Central memory CD8-positive, alpha-beta T cell (primary cell): ENCODE measurements at regions not wholly inside any gene's neighbourhood (a gene's known extent, or its start where the extent isn't known, plus 50 kb on each side); places are given as distances from the start of the nearest gene placed in this dataset.

Experiments used
- ATAC-seq: fragments of 150-1000 bp; cut with Tn5 transposase; replicated peaks from 2 replicates; pipeline ENCODE4 v1.10.0; 2022; ENCODE audit warnings: mild to moderate bottlenecking, moderate FRiP score, moderate number of reproducible peaks; ENCODE audit not compliant: poor library complexity, severe bottlenecking; ENCODE audit errors: extremely low read depth
- DNase-seq, 2 donors: peaks; one replicate each; pipeline ENCODE4 v3.0.0; 2021; ENCODE audit warnings: low spot score in 2 of 2
- H3K27ac Mint-ChIP-seq: one replicate; pipeline ENCODE4 v1.8.0; 2022; ENCODE audit warnings: low read depth, mild to moderate bottlenecking, moderate library complexity, mixed read lengths
- H3K27me3 Mint-ChIP-seq: one replicate; pipeline ENCODE4 v1.8.0; 2022; ENCODE audit warnings: mixed read lengths
- H3K36me3 Mint-ChIP-seq: one replicate; pipeline ENCODE4 v1.8.0; 2022; ENCODE audit warnings: mild to moderate bottlenecking, moderate library complexity, mixed read lengths; ENCODE audit not compliant: insufficient read depth
- H3K4me1 Mint-ChIP-seq: one replicate; pipeline ENCODE4 v1.8.0; 2022; ENCODE audit warnings: mixed read lengths
- H3K4me3 Mint-ChIP-seq: one replicate; pipeline ENCODE4 v1.8.0; 2022; ENCODE audit warnings: mild to moderate bottlenecking, moderate library complexity, mixed read lengths
- H3K9me3 Mint-ChIP-seq: one replicate; pipeline ENCODE4 v1.8.0; 2022; ENCODE audit warnings: mixed read lengths

DNA sequence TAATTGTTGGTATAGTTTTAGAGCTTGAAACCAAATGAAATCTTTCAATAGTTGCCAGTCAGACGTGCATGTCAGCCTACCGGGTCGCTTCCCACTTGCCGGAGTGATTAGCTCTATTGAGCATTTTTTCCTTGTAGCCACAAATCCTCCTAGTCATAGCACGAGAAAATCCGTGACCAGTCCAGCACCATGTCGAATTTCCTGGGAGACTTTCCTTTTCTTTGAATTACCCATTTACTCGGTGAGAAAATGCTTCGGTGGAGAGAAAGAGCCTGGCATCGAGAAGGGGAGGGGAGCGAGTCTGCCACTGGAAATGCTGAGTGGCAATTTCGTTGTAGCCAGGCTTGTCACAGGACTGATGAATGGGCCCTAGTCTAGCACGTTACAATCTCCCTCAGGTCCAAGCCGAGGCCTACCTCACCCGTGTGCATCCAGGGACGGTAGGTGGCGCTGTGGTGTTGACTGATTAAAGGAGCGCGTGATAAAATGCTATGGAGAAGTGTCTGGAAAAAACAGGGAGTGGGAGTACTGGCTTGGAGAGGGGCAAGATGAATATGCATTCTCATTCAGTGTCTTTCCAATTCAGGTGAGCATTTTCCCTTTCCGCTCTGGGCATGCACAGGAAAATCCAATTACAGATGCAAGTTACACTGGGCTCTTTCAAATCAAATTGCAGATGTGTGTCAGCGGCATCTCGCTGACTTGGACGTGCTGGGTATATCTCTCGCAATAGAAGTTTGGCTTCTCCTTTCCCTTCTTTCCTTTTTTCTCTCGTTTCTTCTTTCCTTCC is 238.8 kb downstream of the EDEM1 start:
- H3K9me3 Mint-ChIP-seq: no peaks in the 10 kb centered on the region
- H3K36me3 Mint-ChIP-seq: no peaks in the 10 kb centered on the region
- no peaks in the 10 kb centered on the region for H3K27me3 Mint-ChIP-seq
- no peaks in the 10 kb centered on the region for H3K4me1 Mint-ChIP-seq
- no peak overlapping the region for H3K4me3 Mint-ChIP-seq
- DNase-seq (peak in 1 of 2 donors; percentile 23), ATAC-seq (peak; percentile 47)
- H3K27ac Mint-ChIP-seq: no peak overlapping the region

- no peak for DNase-seq
- no peaks in the 10 kb centered on the region for H3K4me1 Mint-ChIP-seq
- no peak overlapping the region for H3K4me3 Mint-ChIP-seq
- no peak for ATAC-seq
- no peak overlapping the region for H3K27ac Mint-ChIP-seq
- no peaks in the 10 kb centered on the region for H3K36me3 Mint-ChIP-seq
- no peaks in the 10 kb centered on the region for H3K9me3 Mint-ChIP-seq
- no peaks in the 10 kb centered on the region for H3K27me3 Mint-ChIP-seq
Observed at GRCh38 chr3:5427021-5427420, 239.5 kb downstream of the EDEM1 start.

DNA sequence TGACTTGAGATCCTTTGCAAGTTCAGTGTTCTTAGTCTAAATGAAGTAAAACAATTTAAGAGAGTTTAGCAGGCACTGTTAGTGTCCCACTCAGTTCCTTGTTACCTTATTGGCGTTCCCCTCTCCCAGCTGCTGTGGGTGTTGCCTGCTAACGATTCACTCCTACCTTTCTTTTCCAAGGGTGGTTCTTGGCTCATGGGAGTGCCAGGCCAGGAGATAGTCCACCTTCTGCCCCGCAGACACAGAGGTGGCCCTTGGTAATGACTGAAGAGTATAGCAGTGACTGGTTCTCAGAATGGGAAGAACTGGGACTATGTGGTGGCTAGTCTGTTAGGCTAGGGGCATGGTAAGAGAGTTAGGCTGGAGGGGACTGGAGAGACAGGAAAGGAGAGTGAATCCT is 240.4 kb downstream of the EDEM1 start:
- DNase-seq (no peak), ATAC-seq (no peak)
- Mint-ChIP-seq H3K27me3 (no peaks in the 10 kb centered on the region), H3K9me3 (no peaks in the 10 kb centered on the region), H3K36me3 (no peaks in the 10 kb centered on the region), H3K27ac (no peak overlapping the region), H3K4me3 (no peak overlapping the region), H3K4me1 (no peaks in the 10 kb centered on the region)

DNA sequence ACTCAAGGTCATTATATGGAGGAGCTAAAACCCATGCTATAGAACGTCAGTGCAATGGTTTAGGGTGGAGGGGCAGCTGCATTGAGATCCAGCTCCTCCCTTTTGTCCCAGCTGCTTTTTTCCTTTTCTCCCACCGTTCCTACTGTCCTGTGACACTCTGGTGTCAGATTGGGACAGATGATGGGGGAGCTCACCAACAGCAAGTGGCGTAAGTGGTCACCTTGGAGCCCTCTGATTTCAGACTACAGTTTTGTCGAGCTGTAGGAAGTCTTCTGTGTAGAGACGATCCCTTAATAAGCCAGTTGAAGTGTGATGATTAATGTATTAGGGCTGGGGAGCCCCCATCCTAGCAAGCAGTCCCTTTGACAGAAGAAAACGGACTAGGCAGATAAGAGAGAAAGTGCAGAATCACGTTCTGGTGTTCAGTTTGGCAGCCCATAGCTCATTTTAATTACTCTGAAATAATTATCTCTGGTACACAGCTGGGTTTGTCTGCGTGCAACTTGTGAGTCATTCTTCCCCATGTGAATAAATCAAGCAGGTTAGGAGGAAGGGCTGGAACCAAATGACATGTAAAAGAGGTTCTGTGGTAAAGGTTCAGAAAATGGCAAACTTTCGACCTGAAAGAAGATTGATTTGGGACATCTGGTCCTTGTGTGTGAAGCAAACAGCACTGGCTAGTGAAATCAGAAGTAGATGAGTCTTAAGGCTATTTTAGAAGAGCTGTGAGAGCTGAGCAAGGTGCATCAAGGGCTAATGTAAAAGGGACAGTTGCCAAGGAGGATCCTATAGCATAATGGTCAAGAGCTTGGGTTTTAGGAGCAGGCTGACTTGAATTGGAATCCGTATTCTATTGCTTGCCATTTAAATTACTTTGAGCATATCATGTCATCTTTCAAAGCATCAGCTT is 241.4 kb downstream of the EDEM1 start:
- Mint-ChIP-seq H3K9me3 (no peaks in the 10 kb centered on the region), H3K27ac (no peak overlapping the region), H3K27me3 (no peaks in the 10 kb centered on the region), H3K36me3 (no peaks in the 10 kb centered on the region), H3K4me1 (no peaks in the 10 kb centered on the region), H3K4me3 (no peak overlapping the region)
- DNase-seq (no peak), ATAC-seq (no peak)

- H3K27ac Mint-ChIP-seq: no peak overlapping the region
- H3K4me3 Mint-ChIP-seq: no peak overlapping the region
- ATAC-seq: no peak
- H3K27me3 Mint-ChIP-seq: no peaks in the 10 kb centered on the region
- H3K4me1 Mint-ChIP-seq: no peaks in the 10 kb centered on the region
- H3K9me3 Mint-ChIP-seq: no peaks in the 10 kb centered on the region
- H3K36me3 Mint-ChIP-seq: no peaks in the 10 kb centered on the region
- DNase-seq: no peak
Observed at GRCh38 chr3:5429517-5429890, 242.0 kb downstream of the EDEM1 start.

DNA sequence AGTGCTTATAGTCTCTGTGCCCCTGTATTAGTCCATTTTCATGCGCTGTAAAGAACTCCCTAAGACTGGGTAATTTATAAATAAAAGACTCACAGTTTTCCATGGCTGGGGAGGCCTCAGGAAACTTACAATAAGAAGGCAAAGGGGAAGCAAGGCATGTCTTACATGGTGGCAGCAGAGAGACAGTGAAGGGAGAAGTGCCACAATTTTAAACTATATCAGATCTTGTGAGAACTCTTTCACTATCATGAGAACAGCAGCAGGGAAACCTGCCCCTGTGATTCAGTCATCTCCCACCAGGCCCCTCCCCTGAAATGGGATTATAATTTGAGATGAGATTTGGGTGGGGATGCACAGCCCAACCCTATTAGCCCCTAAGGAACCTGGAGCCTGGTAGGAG is 243.2 kb downstream of the EDEM1 start:
- H3K4me1 Mint-ChIP-seq: no peaks in the 10 kb centered on the region
- no peaks in the 10 kb centered on the region for H3K9me3 Mint-ChIP-seq
- DNase-seq: no peak
- no peak overlapping the region for H3K4me3 Mint-ChIP-seq
- H3K27ac Mint-ChIP-seq: no peak overlapping the region
- ATAC-seq: no peak
- H3K27me3 Mint-ChIP-seq: no peaks in the 10 kb centered on the region
- H3K36me3 Mint-ChIP-seq: no peaks in the 10 kb centered on the region

GRCh38 chr3:5431146-5431545 is 243.6 kb downstream of the EDEM1 start:
- Mint-ChIP-seq H3K9me3 (no peaks in the 10 kb centered on the region), H3K4me1 (no peaks in the 10 kb centered on the region), H3K27ac (no peak overlapping the region), H3K27me3 (no peaks in the 10 kb centered on the region), H3K36me3 (no peaks in the 10 kb centered on the region), H3K4me3 (no peak overlapping the region)
- DNase-seq: no peak
- no peak for ATAC-seq

DNA sequence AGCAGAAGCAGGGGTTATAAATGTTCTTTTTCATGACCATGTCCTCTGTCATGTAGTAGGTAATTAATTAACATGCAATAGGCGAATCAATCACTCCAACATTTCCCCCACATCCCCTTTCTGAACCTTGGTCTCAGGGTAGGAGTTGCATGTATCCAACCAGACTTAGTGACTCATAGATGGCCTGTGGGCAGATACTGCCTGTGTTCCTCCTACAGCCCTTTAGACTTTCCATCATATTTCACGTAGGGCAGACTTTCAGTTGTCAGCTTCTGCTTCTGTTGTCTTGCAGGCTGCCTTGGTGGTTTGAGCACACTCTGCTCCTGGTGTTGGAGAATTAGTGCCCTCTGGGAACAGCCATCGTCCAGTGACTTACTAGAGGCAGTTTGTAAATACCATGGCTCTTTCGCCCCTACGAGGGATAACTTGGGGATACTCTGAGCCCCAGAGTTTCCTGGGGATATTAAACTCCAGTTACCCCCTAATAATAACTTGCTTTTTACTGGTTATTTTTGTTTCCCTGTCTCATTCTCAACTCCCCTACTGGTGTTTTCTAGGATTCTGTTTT is 244.4 kb downstream of the EDEM1 start:
- no peaks in the 10 kb centered on the region for H3K27me3 Mint-ChIP-seq
- no peaks in the 10 kb centered on the region for H3K36me3 Mint-ChIP-seq
- no peak for ATAC-seq
- no peaks in the 10 kb centered on the region for H3K4me1 Mint-ChIP-seq
- no peak for DNase-seq
- H3K9me3 Mint-ChIP-seq: no peaks in the 10 kb centered on the region
- no peak overlapping the region for H3K4me3 Mint-ChIP-seq
- H3K27ac Mint-ChIP-seq: no peak overlapping the region

DNA sequence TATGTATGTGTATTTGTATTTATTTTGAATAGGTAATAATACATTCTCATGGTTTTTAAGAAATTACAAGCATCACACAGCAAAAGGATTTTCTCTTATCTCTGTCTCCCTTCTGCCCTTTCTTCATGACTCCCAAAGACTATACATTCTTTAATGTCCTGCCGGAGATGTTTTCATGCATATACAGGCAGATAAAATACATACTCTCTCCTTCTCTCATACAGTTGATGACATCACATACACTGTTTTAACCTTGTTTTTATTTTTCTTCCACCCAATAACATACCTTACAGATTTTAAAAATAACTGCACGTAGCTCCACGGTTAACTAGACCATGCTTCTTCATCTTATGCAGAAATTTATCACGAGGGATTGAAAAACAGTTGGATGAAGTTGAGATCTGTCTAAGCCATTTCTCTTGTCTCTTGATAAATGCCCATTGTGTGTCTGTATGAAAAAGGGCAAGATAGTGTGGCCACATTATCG is 249.8 kb downstream of the EDEM1 start:
- peaks cover 22% of the 10 kb centered on the region for H3K27me3 Mint-ChIP-seq

GRCh38 chr3:5437783-5438323 is 250.3 kb downstream of the EDEM1 start:
- ATAC-seq: no peak
- Mint-ChIP-seq H3K27ac (no peak overlapping the region), H3K4me3 (no peak overlapping the region), H3K27me3 (peaks cover 22% of the 10 kb centered on the region), H3K9me3 (no peaks in the 10 kb centered on the region), H3K4me1 (no peaks in the 10 kb centered on the region), H3K36me3 (no peaks in the 10 kb centered on the region)
- no peak for DNase-seq

More for the DNA sequence above, 249.8 kb downstream of the EDEM1 start:
- Mint-ChIP-seq H3K36me3 (no peaks in the 10 kb centered on the region), H3K4me3 (no peak overlapping the region), H3K4me1 (no peaks in the 10 kb centered on the region), H3K9me3 (no peaks in the 10 kb centered on the region), H3K27ac (no peak overlapping the region)
- DNase-seq: no peak
- no peak for ATAC-seq

- no peak overlapping the region for H3K27ac Mint-ChIP-seq
- peaks cover 22% of the 10 kb centered on the region for H3K27me3 Mint-ChIP-seq
- no peaks in the 10 kb centered on the region for H3K9me3 Mint-ChIP-seq
- DNase-seq: no peak
- no peaks in the 10 kb centered on the region for H3K36me3 Mint-ChIP-seq
- no peak for ATAC-seq
- no peaks in the 10 kb centered on the region for H3K4me1 Mint-ChIP-seq
- H3K4me3 Mint-ChIP-seq: no peak overlapping the region
Observed at GRCh38 chr3:5441401-5441800, 253.9 kb downstream of the EDEM1 start.

DNA sequence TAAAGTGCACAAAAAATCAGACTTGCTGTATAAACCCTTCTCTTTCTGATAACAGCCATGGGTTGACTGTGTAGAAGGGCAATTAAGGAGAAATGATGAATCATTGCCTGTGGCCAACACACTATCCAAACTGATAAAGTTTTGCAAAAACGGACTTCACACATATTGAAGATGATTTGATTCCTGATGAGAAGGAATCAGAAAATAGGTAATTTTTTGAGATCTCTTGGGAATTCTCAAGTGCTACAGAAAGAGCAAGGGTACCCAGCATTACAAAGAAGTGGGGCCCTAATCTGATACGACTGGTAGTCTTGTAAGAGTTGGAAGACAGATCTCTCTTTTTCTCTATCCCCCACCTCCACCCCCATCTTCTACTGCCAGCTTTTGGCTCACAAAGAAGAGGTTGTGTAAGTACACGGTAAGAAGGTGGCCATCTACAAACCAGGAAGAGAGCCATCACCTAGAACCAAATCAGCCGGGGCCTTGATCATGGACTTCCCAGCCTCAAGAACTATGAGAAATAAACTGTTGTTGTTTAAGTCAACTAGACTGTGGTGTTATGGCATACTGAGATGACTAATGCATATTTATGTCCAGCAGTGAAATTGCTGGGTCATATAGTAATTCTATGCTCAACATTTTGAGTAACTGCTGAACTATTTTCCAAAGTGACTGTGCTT is 254.7 kb downstream of the EDEM1 start:
- Mint-ChIP-seq H3K9me3 (no peaks in the 10 kb centered on the region), H3K27ac (no peak overlapping the region), H3K4me1 (no peaks in the 10 kb centered on the region), H3K27me3 (peaks cover 22% of the 10 kb centered on the region), H3K36me3 (no peaks in the 10 kb centered on the region), H3K4me3 (no peak overlapping the region)
- DNase-seq: no peak
- no peak for ATAC-seq
